GM23338 (cell line): ENCODE measurements at regions not wholly inside any gene's neighbourhood (a gene's known extent, or its start where the extent isn't known, plus 50 kb on each side); places are given as distances from the start of the nearest gene placed in this dataset.

ENCODE experiments used
- ATAC-seq: fragments of 200-7000 bp; cut with Tn5 transposase; 3 replicates; pipeline ENCODE4 v1.9.1; 2020
- DNase-seq: peaks from one replicate; pipeline ENCODE4 v3.0.0-alpha.2; 2015; ENCODE audit warnings: low spot score
- H2AFZ ChIP-seq: fragments of 200-600 bp; sonication (generic); 2 replicates; pipeline ENCODE4 v1.8.0; 2016; ENCODE audit warnings: antibody characterized with exemption, mild to moderate bottlenecking, moderate library complexity
- H3F3A ChIP-seq: fragments of 200-600 bp; sonication (generic); replicated peaks from 2 replicates; pipeline ENCODE4 v1.8.0; 2017; ENCODE audit warnings: antibody characterized with exemption, mixed run types, low read depth
- H3K27ac ChIP-seq: fragments of 200-600 bp; sonication (generic); 2 replicates; pipeline ENCODE4 v1.6.1; 2016; ENCODE audit warnings: low read depth
- H3K27me3 ChIP-seq: fragments of 200-600 bp; sonication (generic); 2 replicates; pipeline ENCODE4 v1.8.0; 2016; ENCODE audit warnings: mild to moderate bottlenecking, mixed run types, moderate library complexity; ENCODE audit not compliant: insufficient read depth
- H3K36me3 ChIP-seq: fragments of 200-600 bp; sonication (generic); 2 replicates; pipeline ENCODE4 v1.8.0; 2016; ENCODE audit warnings: mild to moderate bottlenecking; ENCODE audit not compliant: insufficient read depth
- H3K4me1 ChIP-seq: fragments of 200-600 bp; sonication (generic); 2 replicates; pipeline ENCODE4 v1.8.0; 2016; ENCODE audit warnings: mild to moderate bottlenecking, moderate library complexity; ENCODE audit not compliant: insufficient read depth
- H3K4me2 ChIP-seq: fragments of 200-600 bp; sonication (generic); 2 replicates; pipeline ENCODE4 v1.7.1; 2017; ENCODE audit warnings: mixed run types
- H3K4me3 ChIP-seq: fragments of 200-600 bp; sonication (generic); 2 replicates; pipeline ENCODE4 v1.6.1; 2016; ENCODE audit warnings: mixed run types
- H3K79me2 ChIP-seq: fragments of 200-600 bp; sonication (generic); replicated peaks from 2 replicates; pipeline ENCODE4 v1.8.0; 2017; ENCODE audit warnings: mild to moderate bottlenecking; ENCODE audit not compliant: insufficient read depth
- H3K9me2 ChIP-seq: fragments of 200-600 bp; sonication (generic); 2 replicates; pipeline ENCODE4 v1.8.0; 2017; ENCODE audit not compliant: insufficient read depth
- H4K20me1 ChIP-seq: fragments of 200-600 bp; sonication (generic); replicated peaks from 2 replicates; pipeline ENCODE4 v1.8.0; 2017; ENCODE audit warnings: mild to moderate bottlenecking; ENCODE audit not compliant: insufficient read depth
- H3K27ac Mint-ChIP-seq: 2 replicates; pipeline ENCODE4 v1.8.0; 2020; ENCODE audit warnings: inconsistent platforms, mild to moderate bottlenecking, moderate library complexity, mixed read lengths
- H3K27me3 Mint-ChIP-seq: 3 replicates; pipeline ENCODE4 v1.8.0; 2022; ENCODE audit warnings: low read depth, mild to moderate bottlenecking, moderate library complexity, mixed read lengths, inconsistent platforms; ENCODE audit not compliant: insufficient read depth, poor library complexity
- H3K36me3 Mint-ChIP-seq: 3 replicates; pipeline ENCODE4 v1.8.0; 2021; ENCODE audit warnings: low read depth, mild to moderate bottlenecking, inconsistent platforms, moderate library complexity, mixed read lengths
- H3K4me1 Mint-ChIP-seq: 3 replicates; pipeline ENCODE4 v1.8.0; 2020; ENCODE audit warnings: mild to moderate bottlenecking, inconsistent platforms, mixed read lengths
- H3K4me3 Mint-ChIP-seq: 3 replicates; pipeline ENCODE4 v1.8.0; 2021; ENCODE audit warnings: moderate library complexity, mild to moderate bottlenecking, inconsistent platforms, mixed read lengths
- H3K9me3 Mint-ChIP-seq: 3 replicates; pipeline ENCODE4 v1.8.0; 2020; ENCODE audit warnings: moderate library complexity, mild to moderate bottlenecking, inconsistent platforms, mixed read lengths
- CREB1 ChIP-seq: fragments of 250-450 bp; sonication (Bioruptor Pico); IDR thresholded peaks from 2 replicates; pipeline ENCODE4 v1.5.0; 2020; ENCODE audit warnings: low read depth, mild to moderate bottlenecking, moderate library complexity
- CTCF ChIP-seq, 2 experiments: fragments of 200-600 bp in 1 of 2; sonication (generic) in 1 of 2; conservative IDR thresholded peaks; 2 replicates each; pipeline versions ENCODE4 v1.5.1 to v1.6.1; 2016 to 2017; ENCODE audit warnings: antibody characterized with exemption in 2 of 2, low read depth in 2 of 2, mild to moderate bottlenecking in 2 of 2, moderate library complexity in 1 of 2
- EZH2 ChIP-seq: fragments of 200-600 bp; sonication (generic); IDR thresholded peaks from one replicate; pipeline ENCODE4 v1.8.0; 2017; ENCODE audit warnings: antibody characterized with exemption, mild to moderate bottlenecking, low read depth; ENCODE audit not compliant: unreplicated experiment
- EZH2phosphoT487 ChIP-seq: fragments of 200-600 bp; sonication (generic); IDR thresholded peaks from one replicate; pipeline ENCODE4 v1.8.1; 2018; ENCODE audit warnings: antibody characterized with exemption; ENCODE audit not compliant: unreplicated experiment
- JUNB ChIP-seq: IDR thresholded peaks from one replicate; pipeline ENCODE4 v1.6.1; 2016; ENCODE audit warnings: antibody characterized with exemption; ENCODE audit not compliant: unreplicated experiment
- NANOG ChIP-seq: IDR thresholded peaks from 2 replicates; pipeline ENCODE4 v1.6.1; 2016; ENCODE audit warnings: antibody characterized with exemption, borderline replicate concordance
- POLR2AphosphoS5 ChIP-seq: IDR thresholded peaks from 2 replicates; pipeline ENCODE4 v1.6.1; 2016; ENCODE audit warnings: antibody characterized with exemption, low read depth
- REST ChIP-seq: IDR thresholded peaks from one replicate; pipeline ENCODE4 v1.6.1; 2018; ENCODE audit warnings: antibody characterized with exemption; ENCODE audit not compliant: unreplicated experiment
- STAT1 ChIP-seq: IDR thresholded peaks from one replicate; pipeline ENCODE4 v1.6.1; 2016; ENCODE audit warnings: antibody characterized with exemption; ENCODE audit not compliant: unreplicated experiment
- ZNF114 ChIP-seq: fragments of 250-450 bp; sonication (Bioruptor Pico); IDR thresholded peaks from 2 replicates; pipeline ENCODE4 v1.5.0; 2020; ENCODE audit warnings: mild to moderate bottlenecking, moderate library complexity
- ZNF331 ChIP-seq: fragments of 250-450 bp; sonication (Bioruptor Pico); IDR thresholded peaks from 2 replicates; pipeline ENCODE4 v1.5.0; 2020; ENCODE audit warnings: low read depth, mild to moderate bottlenecking, moderate library complexity
- TF ChIP-seq, protein P1 (sequence below): fragments of 250-450 bp; sonication (Bioruptor Pico); IDR thresholded peaks from 2 replicates; pipeline ENCODE4 v1.5.0; 2020; ENCODE audit warnings: mild to moderate bottlenecking, moderate library complexity
- TF ChIP-seq, protein P2 (sequence below): IDR thresholded peaks from 2 replicates; pipeline ENCODE4 v1.6.1; 2016; ENCODE audit warnings: antibody characterized with exemption

- H3K27ac ChIP-seq: no peak overlapping the region
- TF ChIP-seq JUNB: no peak
- TF ChIP-seq, protein P1, sequence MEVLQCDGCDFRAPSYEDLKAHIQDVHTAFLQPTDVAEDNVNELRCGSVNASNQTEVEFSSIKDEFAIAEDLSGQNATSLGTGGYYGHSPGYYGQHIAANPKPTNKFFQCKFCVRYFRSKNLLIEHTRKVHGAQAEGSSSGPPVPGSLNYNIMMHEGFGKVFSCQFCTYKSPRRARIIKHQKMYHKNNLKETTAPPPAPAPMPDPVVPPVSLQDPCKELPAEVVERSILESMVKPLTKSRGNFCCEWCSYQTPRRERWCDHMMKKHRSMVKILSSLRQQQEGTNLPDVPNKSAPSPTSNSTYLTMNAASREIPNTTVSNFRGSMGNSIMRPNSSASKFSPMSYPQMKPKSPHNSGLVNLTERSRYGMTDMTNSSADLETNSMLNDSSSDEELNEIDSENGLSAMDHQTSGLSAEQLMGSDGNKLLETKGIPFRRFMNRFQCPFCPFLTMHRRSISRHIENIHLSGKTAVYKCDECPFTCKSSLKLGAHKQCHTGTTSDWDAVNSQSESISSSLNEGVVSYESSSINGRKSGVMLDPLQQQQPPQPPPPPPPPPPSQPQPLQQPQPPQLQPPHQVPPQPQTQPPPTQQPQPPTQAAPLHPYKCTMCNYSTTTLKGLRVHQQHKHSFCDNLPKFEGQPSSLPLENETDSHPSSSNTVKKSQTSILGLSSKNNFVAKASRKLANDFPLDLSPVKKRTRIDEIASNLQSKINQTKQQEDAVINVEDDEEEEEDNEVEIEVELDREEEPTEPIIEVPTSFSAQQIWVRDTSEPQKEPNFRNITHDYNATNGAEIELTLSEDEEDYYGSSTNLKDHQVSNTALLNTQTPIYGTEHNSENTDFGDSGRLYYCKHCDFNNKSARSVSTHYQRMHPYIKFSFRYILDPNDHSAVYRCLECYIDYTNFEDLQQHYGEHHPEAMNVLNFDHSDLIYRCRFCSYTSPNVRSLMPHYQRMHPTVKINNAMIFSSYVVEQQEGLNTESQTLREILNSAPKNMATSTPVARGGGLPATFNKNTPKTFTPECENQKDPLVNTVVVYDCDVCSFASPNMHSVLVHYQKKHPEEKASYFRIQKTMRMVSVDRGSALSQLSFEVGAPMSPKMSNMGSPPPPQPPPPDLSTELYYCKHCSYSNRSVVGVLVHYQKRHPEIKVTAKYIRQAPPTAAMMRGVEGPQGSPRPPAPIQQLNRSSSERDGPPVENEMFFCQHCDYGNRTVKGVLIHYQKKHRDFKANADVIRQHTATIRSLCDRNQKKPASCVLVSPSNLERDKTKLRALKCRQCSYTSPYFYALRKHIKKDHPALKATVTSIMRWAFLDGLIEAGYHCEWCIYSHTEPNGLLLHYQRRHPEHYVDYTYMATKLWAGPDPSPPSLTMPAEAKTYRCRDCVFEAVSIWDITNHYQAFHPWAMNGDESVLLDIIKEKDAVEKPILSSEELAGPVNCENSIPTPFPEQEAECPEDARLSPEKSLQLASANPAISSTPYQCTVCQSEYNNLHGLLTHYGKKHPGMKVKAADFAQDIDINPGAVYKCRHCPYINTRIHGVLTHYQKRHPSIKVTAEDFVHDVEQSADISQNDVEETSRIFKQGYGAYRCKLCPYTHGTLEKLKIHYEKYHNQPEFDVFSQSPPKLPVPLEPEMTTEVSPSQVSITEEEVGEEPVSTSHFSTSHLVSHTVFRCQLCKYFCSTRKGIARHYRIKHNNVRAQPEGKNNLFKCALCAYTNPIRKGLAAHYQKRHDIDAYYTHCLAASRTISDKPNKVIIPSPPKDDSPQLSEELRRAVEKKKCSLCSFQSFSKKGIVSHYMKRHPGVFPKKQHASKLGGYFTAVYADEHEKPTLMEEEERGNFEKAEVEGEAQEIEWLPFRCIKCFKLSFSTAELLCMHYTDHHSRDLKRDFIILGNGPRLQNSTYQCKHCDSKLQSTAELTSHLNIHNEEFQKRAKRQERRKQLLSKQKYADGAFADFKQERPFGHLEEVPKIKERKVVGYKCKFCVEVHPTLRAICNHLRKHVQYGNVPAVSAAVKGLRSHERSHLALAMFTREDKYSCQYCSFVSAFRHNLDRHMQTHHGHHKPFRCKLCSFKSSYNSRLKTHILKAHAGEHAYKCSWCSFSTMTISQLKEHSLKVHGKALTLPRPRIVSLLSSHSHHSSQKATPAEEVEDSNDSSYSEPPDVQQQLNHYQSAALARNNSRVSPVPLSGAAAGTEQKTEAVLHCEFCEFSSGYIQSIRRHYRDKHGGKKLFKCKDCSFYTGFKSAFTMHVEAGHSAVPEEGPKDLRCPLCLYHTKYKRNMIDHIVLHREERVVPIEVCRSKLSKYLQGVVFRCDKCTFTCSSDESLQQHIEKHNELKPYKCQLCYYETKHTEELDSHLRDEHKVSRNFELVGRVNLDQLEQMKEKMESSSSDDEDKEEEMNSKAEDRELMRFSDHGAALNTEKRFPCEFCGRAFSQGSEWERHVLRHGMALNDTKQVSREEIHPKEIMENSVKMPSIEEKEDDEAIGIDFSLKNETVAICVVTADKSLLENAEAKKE (CRISPR knock-in tag): no peak
- TF ChIP-seq NANOG: no peak
- TF ChIP-seq, protein P2, sequence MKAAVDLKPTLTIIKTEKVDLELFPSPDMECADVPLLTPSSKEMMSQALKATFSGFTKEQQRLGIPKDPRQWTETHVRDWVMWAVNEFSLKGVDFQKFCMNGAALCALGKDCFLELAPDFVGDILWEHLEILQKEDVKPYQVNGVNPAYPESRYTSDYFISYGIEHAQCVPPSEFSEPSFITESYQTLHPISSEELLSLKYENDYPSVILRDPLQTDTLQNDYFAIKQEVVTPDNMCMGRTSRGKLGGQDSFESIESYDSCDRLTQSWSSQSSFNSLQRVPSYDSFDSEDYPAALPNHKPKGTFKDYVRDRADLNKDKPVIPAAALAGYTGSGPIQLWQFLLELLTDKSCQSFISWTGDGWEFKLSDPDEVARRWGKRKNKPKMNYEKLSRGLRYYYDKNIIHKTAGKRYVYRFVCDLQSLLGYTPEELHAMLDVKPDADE: no peak
- TF ChIP-seq ZNF331 (CRISPR knock-in tag): no peak
- no peak for TF ChIP-seq EZH2
- TF ChIP-seq REST: no peak
- no peak for TF ChIP-seq STAT1
- no peak for TF ChIP-seq CTCF (conservative IDR thresholded peaks at IDR 0.05; ENCODE audit: low read depth in 2 of 2)
- no peak for TF ChIP-seq EZH2phosphoT487
- TF ChIP-seq ZNF114 (CRISPR knock-in tag): no peak
- no peak for TF ChIP-seq POLR2AphosphoS5
- TF ChIP-seq CREB1: no peak
- H3K4me2 ChIP-seq: no peak overlapping the region
- peaks cover 9% of the 10 kb centered on the region for H3K9me3 Mint-ChIP-seq
- H3K27me3 Mint-ChIP-seq: peaks cover 2% of the 10 kb centered on the region
- no peaks in the 10 kb centered on the region for H3F3A ChIP-seq
- no peaks in the 10 kb centered on the region for H3K27me3 ChIP-seq
- no peak overlapping the region for H3K4me3 Mint-ChIP-seq
- DNase-seq (no peak), ATAC-seq (no peak)
- H3K4me1 ChIP-seq: no peaks in the 10 kb centered on the region
- no peaks in the 10 kb centered on the region for H3K36me3 ChIP-seq
- no peak overlapping the region for H2AFZ ChIP-seq
- H3K36me3 Mint-ChIP-seq: peaks cover 6% of the 10 kb centered on the region; the same call in 2 of the 3 replicates
- H3K79me2 ChIP-seq: no peaks in the 10 kb centered on the region
- no peaks in the 10 kb centered on the region for H4K20me1 ChIP-seq
- H3K4me3 ChIP-seq: no peak overlapping the region
- no peaks in the 10 kb centered on the region for H3K9me2 ChIP-seq
- H3K4me1 Mint-ChIP-seq: no peaks in the 10 kb centered on the region; the same call in 1 of the 3 replicates
- H3K27ac Mint-ChIP-seq: no peak overlapping the region
These were observed 79.9 kb upstream of the RGMA start for GRCh38 chr15:93168910-93169309.
